Kidney epithelial cell (primary cell): ENCODE measurements at regions not wholly inside any gene's neighbourhood (a gene's known extent, or its start where the extent isn't known, plus 50 kb on each side); places are given as distances from the start of the nearest gene placed in this dataset.
A peak's percentile ranks its signal among the peaks of the same experiment; 100 is the strongest.

Source experiments
- DNase-seq: peaks from one replicate; pipeline ENCODE4 v3.0.0-alpha.2; 2010; ENCODE audit warnings: low read depth
- H3K27me3 ChIP-seq: 2 replicates; pipeline ENCODE4 v1.6.0; 2011; ENCODE audit warnings: low read length; ENCODE audit not compliant: control insufficient read depth, insufficient read depth
- H3K36me3 ChIP-seq: 2 replicates; pipeline ENCODE4 v1.5.1; 2011; ENCODE audit warnings: low read length; ENCODE audit not compliant: control insufficient read depth, insufficient read depth
- H3K4me3 ChIP-seq: 2 replicates; pipeline ENCODE4 v1.5.1; 2011; ENCODE audit warnings: low read depth, mild to moderate bottlenecking, control low read depth, low read length
- CTCF ChIP-seq: IDR thresholded peaks from 2 replicates; pipeline ENCODE4 v1.5.1; 2011; ENCODE audit warnings: mild to moderate bottlenecking, moderate library complexity, low read length, control low read depth, inconsistent platforms; ENCODE audit not compliant: insufficient read depth, poor library complexity, severe bottlenecking

- peak; percentile 13 for TF ChIP-seq CTCF
- Histone ChIP-seq H3K36me3 (no peaks in the 10 kb centered on the region), H3K27me3 (no peaks in the 10 kb centered on the region), H3K4me3 (no peak overlapping the region)
- DNase-seq, result peak; percentile 9
Observed at GRCh38 chr3:103126115-103126514, 691.3 kb downstream of the ZPLD1 start.

- peak; percentile 53 for DNase-seq
- Histone ChIP-seq H3K36me3 (no peaks in the 10 kb centered on the region), H3K27me3 (no peaks in the 10 kb centered on the region), H3K4me3 (no peak overlapping the region)
- no peak for TF ChIP-seq CTCF
Observed at GRCh38 chr3:103127098-103127630, 692.3 kb downstream of the ZPLD1 start.

GRCh38 chr3:103127737-103128136 lies 692.9 kb downstream of the ZPLD1 start:
- H3K4me3 ChIP-seq, result no peak overlapping the region
- TF ChIP-seq CTCF, result no peak
- DNase-seq, result peak; percentile 9
- H3K27me3 ChIP-seq, result no peaks in the 10 kb centered on the region
- no peaks in the 10 kb centered on the region for H3K36me3 ChIP-seq

GRCh38 chr3:103134023-103134724 lies 699.4 kb downstream of the ZPLD1 start:
- Histone ChIP-seq H3K27me3 (no peaks in the 10 kb centered on the region), H3K36me3 (no peaks in the 10 kb centered on the region), H3K4me3 (no peak overlapping the region)
- no peak for DNase-seq
- TF ChIP-seq CTCF, result no peak

GRCh38 chr3:103136621-103137020 lies 701.8 kb downstream of the ZPLD1 start:
- DNase-seq, result no peak

More at GRCh38 chr3:103136621-103137020, 701.8 kb downstream of the ZPLD1 start:
- H3K36me3 ChIP-seq, result no peaks in the 10 kb centered on the region
- no peak overlapping the region for H3K4me3 ChIP-seq
- H3K27me3 ChIP-seq, result no peaks in the 10 kb centered on the region
- no peak for TF ChIP-seq CTCF
